ENCODE measurements at regions not wholly inside any gene's neighbourhood (a gene's known extent, or its start where the extent isn't known, plus 50 kb on each side); places are given as distances from the start of the nearest gene placed in this dataset.

DNA sequence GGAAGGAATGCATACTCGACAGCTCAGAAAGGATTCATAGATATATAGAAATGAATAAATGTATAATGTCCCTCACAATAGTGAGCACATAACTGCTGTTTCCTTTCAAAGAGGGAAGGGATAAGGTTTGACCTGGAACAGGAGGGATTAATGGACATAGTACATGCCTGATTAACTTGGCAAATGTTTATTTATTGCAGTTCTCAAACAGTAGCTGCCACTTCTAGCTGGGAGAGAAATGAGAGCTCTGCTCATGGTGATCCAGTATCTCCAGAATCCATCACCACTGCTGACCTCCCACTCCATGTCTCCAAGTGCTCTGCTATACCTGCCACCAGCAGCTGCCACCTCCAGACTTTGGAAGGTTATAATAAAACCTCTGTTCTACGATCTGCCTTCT is 108.1 kb downstream of the LRIG3 start:
- no peak for DNase-seq (ENCODE audit: low read depth in 1 of 2, low spot score in 1 of 2)
- H3K27me3 ChIP-seq (ENCODE audit: insufficient read depth, poor library complexity, severe bottlenecking), result no peaks in the 10 kb centered on the region
- no peak overlapping the region for H3K4me3 ChIP-seq (replicated peaks; ENCODE audit: insufficient read depth, low read length)
- no peak overlapping the region for H3K27ac ChIP-seq (replicated peaks)
- TF ChIP-seq, protein P1, sequence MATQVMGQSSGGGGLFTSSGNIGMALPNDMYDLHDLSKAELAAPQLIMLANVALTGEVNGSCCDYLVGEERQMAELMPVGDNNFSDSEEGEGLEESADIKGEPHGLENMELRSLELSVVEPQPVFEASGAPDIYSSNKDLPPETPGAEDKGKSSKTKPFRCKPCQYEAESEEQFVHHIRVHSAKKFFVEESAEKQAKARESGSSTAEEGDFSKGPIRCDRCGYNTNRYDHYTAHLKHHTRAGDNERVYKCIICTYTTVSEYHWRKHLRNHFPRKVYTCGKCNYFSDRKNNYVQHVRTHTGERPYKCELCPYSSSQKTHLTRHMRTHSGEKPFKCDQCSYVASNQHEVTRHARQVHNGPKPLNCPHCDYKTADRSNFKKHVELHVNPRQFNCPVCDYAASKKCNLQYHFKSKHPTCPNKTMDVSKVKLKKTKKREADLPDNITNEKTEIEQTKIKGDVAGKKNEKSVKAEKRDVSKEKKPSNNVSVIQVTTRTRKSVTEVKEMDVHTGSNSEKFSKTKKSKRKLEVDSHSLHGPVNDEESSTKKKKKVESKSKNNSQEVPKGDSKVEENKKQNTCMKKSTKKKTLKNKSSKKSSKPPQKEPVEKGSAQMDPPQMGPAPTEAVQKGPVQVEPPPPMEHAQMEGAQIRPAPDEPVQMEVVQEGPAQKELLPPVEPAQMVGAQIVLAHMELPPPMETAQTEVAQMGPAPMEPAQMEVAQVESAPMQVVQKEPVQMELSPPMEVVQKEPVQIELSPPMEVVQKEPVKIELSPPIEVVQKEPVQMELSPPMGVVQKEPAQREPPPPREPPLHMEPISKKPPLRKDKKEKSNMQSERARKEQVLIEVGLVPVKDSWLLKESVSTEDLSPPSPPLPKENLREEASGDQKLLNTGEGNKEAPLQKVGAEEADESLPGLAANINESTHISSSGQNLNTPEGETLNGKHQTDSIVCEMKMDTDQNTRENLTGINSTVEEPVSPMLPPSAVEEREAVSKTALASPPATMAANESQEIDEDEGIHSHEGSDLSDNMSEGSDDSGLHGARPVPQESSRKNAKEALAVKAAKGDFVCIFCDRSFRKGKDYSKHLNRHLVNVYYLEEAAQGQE (IDR thresholded peaks at IDR 0.05; ENCODE audit: insufficient replicate concordance, low read depth), result no peak
- TF ChIP-seq, protein P2, sequence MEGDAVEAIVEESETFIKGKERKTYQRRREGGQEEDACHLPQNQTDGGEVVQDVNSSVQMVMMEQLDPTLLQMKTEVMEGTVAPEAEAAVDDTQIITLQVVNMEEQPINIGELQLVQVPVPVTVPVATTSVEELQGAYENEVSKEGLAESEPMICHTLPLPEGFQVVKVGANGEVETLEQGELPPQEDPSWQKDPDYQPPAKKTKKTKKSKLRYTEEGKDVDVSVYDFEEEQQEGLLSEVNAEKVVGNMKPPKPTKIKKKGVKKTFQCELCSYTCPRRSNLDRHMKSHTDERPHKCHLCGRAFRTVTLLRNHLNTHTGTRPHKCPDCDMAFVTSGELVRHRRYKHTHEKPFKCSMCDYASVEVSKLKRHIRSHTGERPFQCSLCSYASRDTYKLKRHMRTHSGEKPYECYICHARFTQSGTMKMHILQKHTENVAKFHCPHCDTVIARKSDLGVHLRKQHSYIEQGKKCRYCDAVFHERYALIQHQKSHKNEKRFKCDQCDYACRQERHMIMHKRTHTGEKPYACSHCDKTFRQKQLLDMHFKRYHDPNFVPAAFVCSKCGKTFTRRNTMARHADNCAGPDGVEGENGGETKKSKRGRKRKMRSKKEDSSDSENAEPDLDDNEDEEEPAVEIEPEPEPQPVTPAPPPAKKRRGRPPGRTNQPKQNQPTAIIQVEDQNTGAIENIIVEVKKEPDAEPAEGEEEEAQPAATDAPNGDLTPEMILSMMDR (IDR thresholded peaks at IDR 0.05; ENCODE audit: insufficient read depth, low read length), result no peak
- TF ChIP-seq POLR2AphosphoS5 (IDR thresholded peaks at IDR 0.05; ENCODE audit: low read depth) (no peak), SPI1 (IDR thresholded peaks at IDR 0.05; ENCODE audit: borderline replicate concordance, low read depth) (no peak), GABPA (IDR thresholded peaks at IDR 0.05; ENCODE audit: low read depth) (no peak)

DNA sequence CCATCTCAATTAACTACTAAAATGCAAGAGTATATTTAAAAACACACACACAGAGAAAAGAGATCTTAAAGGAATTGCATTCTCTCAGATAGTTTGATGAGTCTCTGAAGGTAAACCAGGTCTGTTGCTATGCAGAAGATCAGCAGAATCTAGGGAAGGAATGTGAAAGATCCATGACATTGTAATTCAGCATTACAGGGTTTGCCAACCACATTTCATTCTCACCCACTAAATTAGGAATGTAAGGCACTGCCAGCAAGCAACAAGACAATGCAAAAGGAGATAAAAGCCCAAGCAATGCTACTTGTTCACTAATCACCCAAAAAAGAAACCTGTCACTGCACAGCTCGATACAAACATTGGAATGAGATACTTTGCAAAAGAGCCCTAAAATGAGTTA is 106.3 kb downstream of the LRIG3 start:
- no peak overlapping the region for H3K27ac ChIP-seq (replicated peaks)
- TF ChIP-seq SPI1 (IDR thresholded peaks at IDR 0.05; ENCODE audit: borderline replicate concordance, low read depth) (no peak), GABPA (IDR thresholded peaks at IDR 0.05; ENCODE audit: low read depth) (no peak), POLR2AphosphoS5 (IDR thresholded peaks at IDR 0.05; ENCODE audit: low read depth) (no peak)
- TF ChIP-seq, protein P1 (IDR thresholded peaks at IDR 0.05; ENCODE audit: insufficient replicate concordance, low read depth), result no peak
- TF ChIP-seq, protein P2 (IDR thresholded peaks at IDR 0.05; ENCODE audit: insufficient read depth, low read length), result no peak
- no peak for DNase-seq (ENCODE audit: low read depth in 1 of 2, low spot score in 1 of 2)
- H3K4me3 ChIP-seq (replicated peaks; ENCODE audit: insufficient read depth, low read length), result no peak overlapping the region
- H3K27me3 ChIP-seq (ENCODE audit: insufficient read depth, poor library complexity, severe bottlenecking), result no peaks in the 10 kb centered on the region

DNA sequence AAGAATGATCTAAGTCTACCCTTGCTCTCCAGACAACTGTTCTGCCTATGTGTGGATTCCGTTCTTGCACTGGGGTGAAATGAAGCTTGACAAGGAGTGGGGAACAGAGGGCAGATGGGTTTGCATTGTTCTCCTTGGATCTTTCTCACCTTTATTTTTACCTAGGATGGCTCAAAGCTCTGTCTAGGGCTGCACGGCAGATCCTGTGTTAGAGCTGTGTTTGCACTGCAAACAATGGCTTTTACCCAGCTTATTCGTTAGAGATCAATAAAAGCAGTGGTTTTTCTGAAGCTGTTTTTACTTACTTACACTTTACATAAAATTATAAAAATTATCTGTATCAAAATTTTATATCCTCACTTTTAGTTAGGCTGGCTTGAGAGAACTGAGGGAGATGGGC is 105.1 kb downstream of the LRIG3 start:
- TF ChIP-seq, protein P2 (IDR thresholded peaks at IDR 0.05; ENCODE audit: insufficient read depth, low read length), result no peak
- TF ChIP-seq, protein P1 (IDR thresholded peaks at IDR 0.05; ENCODE audit: insufficient replicate concordance, low read depth), result no peak
- TF ChIP-seq SPI1 (IDR thresholded peaks at IDR 0.05; ENCODE audit: borderline replicate concordance, low read depth) (no peak), POLR2AphosphoS5 (IDR thresholded peaks at IDR 0.05; ENCODE audit: low read depth) (no peak), GABPA (IDR thresholded peaks at IDR 0.05; ENCODE audit: low read depth) (no peak)
- Histone ChIP-seq H3K27ac (replicated peaks) (no peak overlapping the region), H3K27me3 (ENCODE audit: insufficient read depth, poor library complexity, severe bottlenecking) (no peaks in the 10 kb centered on the region), H3K4me3 (replicated peaks; ENCODE audit: insufficient read depth, low read length) (no peak overlapping the region)
- no peak for DNase-seq (ENCODE audit: low read depth in 1 of 2, low spot score in 1 of 2)

All from HL-60 (cell line).